A673 (cell line): ENCODE measurements at regions not wholly inside any gene's neighbourhood (a gene's known extent, or its start where the extent isn't known, plus 50 kb on each side); places are given as distances from the start of the nearest gene placed in this dataset.

Experiments
- BruUV-seq: library from RNA; stranded (reverse); fragments of 400-500 nt; replicated peaks from 2 replicates; lab custom pipeline; 2021; lab: Mats Ljungman, UMichigan
- CTCF ChIA-PET: fragments of 300-600 bp; sonication (Branson Sonifier 250); formaldehyde crosslinking; loops from one replicate; lab custom pipeline; 2022; ENCODE audit warnings: antibody characterized with exemption; lab: Charles Lee
- POLR2A ChIA-PET: fragments of 300-600 bp; sonication (Branson Sonifier 250); formaldehyde crosslinking; loops from one replicate; lab custom pipeline; 2022; ENCODE audit warnings: antibody characterized with exemption; ENCODE audit not compliant: low non-redundant PET; lab: Charles Lee
- DNase-seq: peaks from one replicate; pipeline ENCODE4 v3.0.0-alpha.2; 2015; ENCODE audit warnings: low spot score
- H3K27ac ChIP-seq: fragments of 200-600 bp; sonication (generic); 2 replicates; pipeline ENCODE4 v1.5.1; 2016; ENCODE audit warnings: mixed run types, low read depth, mild to moderate bottlenecking, mixed read lengths, antibody characterized with exemption, low read length; ENCODE audit not compliant: poor library complexity, severe bottlenecking
- H3K27me3 ChIP-seq: fragments of 200-600 bp; sonication (generic); replicated peaks from 2 replicates; pipeline ENCODE4 v1.6.1; 2017; ENCODE audit warnings: mixed run types, low read depth, mild to moderate bottlenecking, mixed read lengths, antibody characterized with exemption, low read length; ENCODE audit not compliant: insufficient read depth, poor library complexity
- H3K36me3 ChIP-seq: fragments of 200-600 bp; sonication (generic); 2 replicates; pipeline ENCODE4 v1.6.1; 2016; ENCODE audit warnings: mixed run types, mild to moderate bottlenecking, mixed read lengths, antibody characterized with exemption, low read length; ENCODE audit not compliant: insufficient read depth, poor library complexity, severe bottlenecking
- H3K4me1 ChIP-seq: fragments of 200-600 bp; sonication (generic); 2 replicates; pipeline ENCODE4 v1.6.1; 2017; ENCODE audit warnings: mixed run types, mild to moderate bottlenecking, mixed read lengths, antibody characterized with exemption, low read length; ENCODE audit not compliant: insufficient read depth, poor library complexity, severe bottlenecking
- H3K4me3 ChIP-seq: fragments of 200-600 bp; sonication (generic); 2 replicates; pipeline ENCODE4 v1.5.1; 2016; ENCODE audit warnings: low read depth, mixed run types, mild to moderate bottlenecking, mixed read lengths, low read length; ENCODE audit not compliant: poor library complexity, severe bottlenecking
- H3K9me3 ChIP-seq: fragments of 200-600 bp; sonication (generic); 2 replicates; pipeline ENCODE4 v1.6.1; 2016; ENCODE audit warnings: mixed run types, low read depth, mild to moderate bottlenecking, mixed read lengths, antibody characterized with exemption, low read length; ENCODE audit not compliant: poor library complexity, severe bottlenecking
- EZH2 ChIP-seq: fragments of 200-600 bp; sonication (generic); IDR thresholded peaks from 2 replicates; pipeline ENCODE4 v1.6.1; 2017; ENCODE audit warnings: borderline replicate concordance, low read depth, mild to moderate bottlenecking, mixed read lengths, antibody characterized with exemption, low read length; ENCODE audit not compliant: poor library complexity, severe bottlenecking
- intact Hi-C: fragments of 100-400 bp; cut with micrococcal nuclease; formaldehyde crosslinking; loops from one replicate; pipeline ENCODE4 v1.10.0; 2022; ENCODE audit not compliant: unreplicated experiment
- TF ChIP-seq, protein P1 (sequence below): fragments of 300-800, 200-600 bp; sonication (generic); conservative IDR thresholded peaks from 2 replicates; pipeline ENCODE4 v1.5.1; 2017; ENCODE audit warnings: low read depth, mild to moderate bottlenecking, antibody characterized with exemption, low read length, moderate library complexity, mixed read lengths

DNA sequence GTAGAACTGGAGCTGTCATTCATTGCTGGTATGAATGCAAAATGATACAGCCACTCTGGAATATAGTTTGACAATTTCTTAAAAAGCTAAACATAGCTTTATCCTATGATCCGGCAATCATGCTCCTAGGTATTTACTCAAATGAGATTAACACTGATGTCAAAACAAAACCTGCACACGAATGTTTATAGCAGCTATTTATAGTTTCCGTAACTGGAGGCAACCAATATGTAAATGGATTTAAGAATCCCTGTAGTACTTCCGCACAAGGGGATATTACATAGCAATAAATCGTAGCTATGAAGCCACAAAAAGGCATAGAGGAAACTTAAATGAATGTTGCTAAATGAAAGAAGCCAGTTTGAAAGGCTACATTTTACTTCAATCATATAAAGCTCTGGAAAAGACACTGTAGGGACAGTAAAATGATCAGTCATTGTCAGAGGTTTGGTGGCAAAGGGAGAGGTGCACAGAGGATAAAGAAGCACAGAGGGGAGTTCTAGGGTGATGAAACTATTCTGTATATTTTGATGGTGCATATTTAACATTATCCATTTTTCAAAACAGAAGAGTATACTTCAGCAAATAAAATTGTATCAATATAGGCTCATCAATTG, 1893.0 kb upstream of the PCDH20 start:
- CTCF ChIA-PET, result no interaction called here
- Histone ChIP-seq H3K4me1 (no peaks in the 10 kb centered on the region), H3K27ac (no peak overlapping the region), H3K9me3 (no peaks in the 10 kb centered on the region), H3K36me3 (no peaks in the 10 kb centered on the region), H3K27me3 (no peaks in the 10 kb centered on the region), H3K4me3 (no peak overlapping the region)
- no TSS peak for BruUV-seq
- POLR2A ChIA-PET, result no interaction called here
- TF ChIP-seq, protein P1, sequence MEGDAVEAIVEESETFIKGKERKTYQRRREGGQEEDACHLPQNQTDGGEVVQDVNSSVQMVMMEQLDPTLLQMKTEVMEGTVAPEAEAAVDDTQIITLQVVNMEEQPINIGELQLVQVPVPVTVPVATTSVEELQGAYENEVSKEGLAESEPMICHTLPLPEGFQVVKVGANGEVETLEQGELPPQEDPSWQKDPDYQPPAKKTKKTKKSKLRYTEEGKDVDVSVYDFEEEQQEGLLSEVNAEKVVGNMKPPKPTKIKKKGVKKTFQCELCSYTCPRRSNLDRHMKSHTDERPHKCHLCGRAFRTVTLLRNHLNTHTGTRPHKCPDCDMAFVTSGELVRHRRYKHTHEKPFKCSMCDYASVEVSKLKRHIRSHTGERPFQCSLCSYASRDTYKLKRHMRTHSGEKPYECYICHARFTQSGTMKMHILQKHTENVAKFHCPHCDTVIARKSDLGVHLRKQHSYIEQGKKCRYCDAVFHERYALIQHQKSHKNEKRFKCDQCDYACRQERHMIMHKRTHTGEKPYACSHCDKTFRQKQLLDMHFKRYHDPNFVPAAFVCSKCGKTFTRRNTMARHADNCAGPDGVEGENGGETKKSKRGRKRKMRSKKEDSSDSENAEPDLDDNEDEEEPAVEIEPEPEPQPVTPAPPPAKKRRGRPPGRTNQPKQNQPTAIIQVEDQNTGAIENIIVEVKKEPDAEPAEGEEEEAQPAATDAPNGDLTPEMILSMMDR, result no peak
- no peak for TF ChIP-seq EZH2
- DNase-seq, result no peak
- intact Hi-C loops, result no loop called here

DNA sequence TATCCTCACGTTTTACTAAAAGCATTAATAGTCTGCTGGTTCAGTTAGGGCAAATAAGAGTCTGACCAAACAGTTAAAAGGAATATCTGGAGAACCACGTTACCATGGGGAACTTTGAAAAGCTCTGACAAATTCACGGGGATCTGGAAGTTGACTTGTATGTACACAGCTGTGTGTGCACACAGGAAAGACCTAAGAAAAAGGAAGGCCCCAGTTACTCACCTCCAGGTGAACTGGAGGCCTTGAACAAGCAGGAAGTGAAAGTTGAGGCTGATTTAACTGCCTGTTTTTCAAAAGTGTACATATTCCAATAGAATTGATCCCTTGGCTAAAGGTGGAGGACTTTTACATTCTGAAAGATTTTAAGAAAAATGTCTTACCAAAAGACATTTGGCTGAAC, 1891.6 kb upstream of the PCDH20 start:
- BruUV-seq, result no TSS peak

DNA sequence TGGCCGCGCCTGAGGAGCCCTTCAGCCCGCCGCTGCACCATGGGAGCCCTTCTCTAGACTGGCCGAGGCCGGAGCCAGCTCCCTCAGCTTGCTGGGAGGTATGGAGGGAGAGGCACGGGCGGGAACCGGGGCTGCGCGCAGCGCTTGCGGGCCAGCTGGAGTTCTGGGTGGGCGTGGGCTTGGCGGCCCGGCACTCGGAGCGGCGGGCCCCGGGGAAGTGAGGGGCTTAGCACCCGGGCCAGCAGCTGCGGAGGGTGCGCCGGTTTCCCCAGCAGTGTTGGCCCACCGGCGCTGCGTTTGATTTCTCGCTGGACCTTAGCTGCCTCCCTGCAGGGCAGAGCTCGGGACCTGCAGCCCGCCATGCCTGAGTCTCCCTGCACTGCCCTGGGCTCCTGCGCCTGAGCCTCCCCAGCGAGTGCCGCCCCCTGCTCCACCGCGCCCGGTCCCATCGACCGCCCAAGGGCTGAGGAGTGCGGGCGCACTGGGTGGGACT, 1890.0 kb upstream of the PCDH20 start:
- no peak overlapping the region for H3K4me3 ChIP-seq
- BruUV-seq, result no TSS peak
- POLR2A ChIA-PET, result interaction anchor here (0.5 kb wide), 1 partner anchor 1643 kb away, joined by 3 read pairs; no protein-coding TSS in a partner anchor
- H3K27me3 ChIP-seq, result no peaks in the 10 kb centered on the region
- TF ChIP-seq EZH2, result no peak
- TF ChIP-seq, protein P1, result no peak
- H3K4me1 ChIP-seq, result no peaks in the 10 kb centered on the region
- no peaks in the 10 kb centered on the region for H3K36me3 ChIP-seq
- no peak for DNase-seq
- CTCF ChIA-PET, result no interaction called here
- intact Hi-C loops, result no loop called here
- H3K9me3 ChIP-seq, result no peaks in the 10 kb centered on the region
- H3K27ac ChIP-seq, result no peak overlapping the region

More for the DNA sequence above, 1891.6 kb upstream of the PCDH20 start:
- Histone ChIP-seq H3K27ac (no peak overlapping the region), H3K27me3 (no peaks in the 10 kb centered on the region), H3K9me3 (no peaks in the 10 kb centered on the region), H3K4me1 (no peaks in the 10 kb centered on the region), H3K36me3 (no peaks in the 10 kb centered on the region), H3K4me3 (no peak overlapping the region)
- ChIA-PET CTCF (no interaction called here), POLR2A (no interaction called here)
- no peak for DNase-seq
- TF ChIP-seq, protein P1, result no peak
- TF ChIP-seq EZH2, result no peak
- intact Hi-C loops, result no loop called here
